ENCODE measurements at regions not wholly inside any gene's neighbourhood (a gene's known extent, or its start where the extent isn't known, plus 50 kb on each side); places are given as distances from the start of the nearest gene placed in this dataset.

DNA sequence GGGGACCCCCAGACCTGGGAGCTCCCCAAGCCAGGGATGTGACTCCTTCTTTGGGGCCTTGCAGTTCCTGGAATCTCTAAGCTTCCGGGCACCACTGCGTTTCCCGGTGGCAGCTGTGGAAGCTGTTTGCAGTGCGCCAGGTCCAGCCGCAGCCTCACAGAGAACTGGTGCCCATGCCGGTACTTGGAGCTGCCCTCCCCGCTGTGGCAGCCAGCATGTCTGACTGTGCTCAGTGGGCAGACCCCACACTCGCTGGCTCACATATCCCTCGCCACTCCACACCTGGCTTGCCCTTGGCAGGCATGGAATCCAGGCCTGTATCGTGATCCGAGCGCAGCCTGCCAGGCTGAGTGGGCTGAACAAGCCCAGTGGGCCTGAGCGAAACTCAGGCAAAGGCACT, 753.2 kb upstream of the PCDH20 start:
- TF ChIP-seq, protein P1, sequence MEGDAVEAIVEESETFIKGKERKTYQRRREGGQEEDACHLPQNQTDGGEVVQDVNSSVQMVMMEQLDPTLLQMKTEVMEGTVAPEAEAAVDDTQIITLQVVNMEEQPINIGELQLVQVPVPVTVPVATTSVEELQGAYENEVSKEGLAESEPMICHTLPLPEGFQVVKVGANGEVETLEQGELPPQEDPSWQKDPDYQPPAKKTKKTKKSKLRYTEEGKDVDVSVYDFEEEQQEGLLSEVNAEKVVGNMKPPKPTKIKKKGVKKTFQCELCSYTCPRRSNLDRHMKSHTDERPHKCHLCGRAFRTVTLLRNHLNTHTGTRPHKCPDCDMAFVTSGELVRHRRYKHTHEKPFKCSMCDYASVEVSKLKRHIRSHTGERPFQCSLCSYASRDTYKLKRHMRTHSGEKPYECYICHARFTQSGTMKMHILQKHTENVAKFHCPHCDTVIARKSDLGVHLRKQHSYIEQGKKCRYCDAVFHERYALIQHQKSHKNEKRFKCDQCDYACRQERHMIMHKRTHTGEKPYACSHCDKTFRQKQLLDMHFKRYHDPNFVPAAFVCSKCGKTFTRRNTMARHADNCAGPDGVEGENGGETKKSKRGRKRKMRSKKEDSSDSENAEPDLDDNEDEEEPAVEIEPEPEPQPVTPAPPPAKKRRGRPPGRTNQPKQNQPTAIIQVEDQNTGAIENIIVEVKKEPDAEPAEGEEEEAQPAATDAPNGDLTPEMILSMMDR (IDR thresholded peaks at IDR 0.05; ENCODE audit: insufficient read depth, low read depth, low read length), result no peak
- no peak for TF ChIP-seq EZH2 (IDR thresholded peaks at IDR 0.05; ENCODE audit: insufficient read depth, low read length)

All from astrocyte (in vitro differentiated cells and primary cell).